Muscle layer of duodenum (tissue), 2 donors: ENCODE measurements at regions not wholly inside any gene's neighbourhood (a gene's known extent, or its start where the extent isn't known, plus 50 kb on each side); places are given as distances from the start of the nearest gene placed in this dataset.
A peak's percentile ranks its signal among the peaks of the same experiment; 100 is the strongest.

Experiments
- H3K27ac ChIP-seq: one replicate; pipeline ENCODE4 v1.7.0; 2013; ENCODE audit warnings: mild to moderate bottlenecking, low read length
- H3K27me3 ChIP-seq: one replicate; pipeline ENCODE4 v1.7.0; 2013; ENCODE audit warnings: low read depth, mild to moderate bottlenecking, control low read depth, low read length
- H3K36me3 ChIP-seq, 2 donors: one replicate each; pipeline ENCODE4 v1.7.0; 2013; ENCODE audit warnings: low read length in 2 of 2, control low read depth in 1 of 2, mild to moderate bottlenecking in 1 of 2; ENCODE audit not compliant: insufficient read depth in 2 of 2, control insufficient read depth in 1 of 2
- H3K4me1 ChIP-seq, 2 donors: one replicate each; pipeline ENCODE4 v1.7.0; 2013; ENCODE audit warnings: low read length in 2 of 2, mild to moderate bottlenecking in 2 of 2, control low read depth in 1 of 2, moderate library complexity in 1 of 2; ENCODE audit not compliant: insufficient read depth in 2 of 2, control insufficient read depth in 1 of 2
- H3K4me3 ChIP-seq, 2 donors: one replicate each; pipeline ENCODE4 v1.7.0; 2013; ENCODE audit warnings: low read length in 2 of 2, low read depth in 1 of 2, mild to moderate bottlenecking in 1 of 2
- H3K9me3 ChIP-seq, 2 donors: one replicate each; pipeline ENCODE4 v1.7.0; 2013; ENCODE audit warnings: low read length in 2 of 2, control low read depth in 1 of 2, mild to moderate bottlenecking in 1 of 2; ENCODE audit not compliant: control insufficient read depth in 1 of 2
- donor health status: healthy.

GRCh38 chr1:87665151-87665550, 336.5 kb downstream of the LMO4 start:
- no peaks in the 10 kb centered on the region for H3K27me3 ChIP-seq
- no peak overlapping the region for H3K4me3 ChIP-seq
- H3K36me3 ChIP-seq = no peaks in the 10 kb centered on the region
- H3K4me1 ChIP-seq = no peaks in the 10 kb centered on the region
- H3K9me3 ChIP-seq = peaks cover 0 to 3% of the 10 kb centered on the region in 2 donors
- H3K27ac ChIP-seq = no peak overlapping the region

- no peaks in the 10 kb centered on the region for H3K4me1 ChIP-seq
- no peaks in the 10 kb centered on the region for H3K9me3 ChIP-seq
- no peaks in the 10 kb centered on the region for H3K36me3 ChIP-seq
- H3K27me3 ChIP-seq = no peaks in the 10 kb centered on the region
- H3K27ac ChIP-seq = no peak overlapping the region
- no peak overlapping the region for H3K4me3 ChIP-seq
These were observed 338.0 kb downstream of the LMO4 start for GRCh38 chr1:87666681-87667080.

GRCh38 chr1:87669674-87670073, 341.0 kb downstream of the LMO4 start:
- no peaks in the 10 kb centered on the region for H3K36me3 ChIP-seq
- no peak overlapping the region for H3K27ac ChIP-seq
- no peak overlapping the region for H3K4me3 ChIP-seq
- H3K9me3 ChIP-seq = no peaks in the 10 kb centered on the region
- no peaks in the 10 kb centered on the region for H3K4me1 ChIP-seq
- H3K27me3 ChIP-seq = no peaks in the 10 kb centered on the region

GRCh38 chr1:87673309-87673708, 344.6 kb downstream of the LMO4 start:
- Histone ChIP-seq H3K36me3 (no peaks in the 10 kb centered on the region), H3K4me1 (no peaks in the 10 kb centered on the region), H3K9me3 (no peaks in the 10 kb centered on the region), H3K4me3 (no peak overlapping the region), H3K27ac (no peak overlapping the region), H3K27me3 (no peaks in the 10 kb centered on the region)

- no peaks in the 10 kb centered on the region for H3K36me3 ChIP-seq
- H3K9me3 ChIP-seq = no peaks in the 10 kb centered on the region
- H3K27me3 ChIP-seq = no peaks in the 10 kb centered on the region
- no peak overlapping the region for H3K4me3 ChIP-seq
- no peaks in the 10 kb centered on the region for H3K4me1 ChIP-seq
- H3K27ac ChIP-seq = no peak overlapping the region
These were observed 345.1 kb downstream of the LMO4 start for GRCh38 chr1:87673748-87674147.

GRCh38 chr1:87674791-87675190, 346.1 kb downstream of the LMO4 start:
- H3K27me3 ChIP-seq = no peaks in the 10 kb centered on the region
- no peak overlapping the region for H3K4me3 ChIP-seq
- no peak overlapping the region for H3K27ac ChIP-seq
- H3K9me3 ChIP-seq = no peaks in the 10 kb centered on the region
- no peaks in the 10 kb centered on the region for H3K36me3 ChIP-seq
- H3K4me1 ChIP-seq = no peaks in the 10 kb centered on the region

GRCh38 chr1:87678266-87678665, 349.6 kb downstream of the LMO4 start:
- Histone ChIP-seq H3K4me3 (no peak overlapping the region), H3K27ac (no peak overlapping the region), H3K36me3 (no peaks in the 10 kb centered on the region), H3K27me3 (no peaks in the 10 kb centered on the region), H3K9me3 (no peaks in the 10 kb centered on the region), H3K4me1 (peaks cover 0 to 1% of the 10 kb centered on the region in 2 donors)

- Histone ChIP-seq H3K27ac (no peak overlapping the region), H3K4me3 (no peak overlapping the region), H3K9me3 (no peaks in the 10 kb centered on the region), H3K36me3 (no peaks in the 10 kb centered on the region), H3K4me1 (peaks cover 5 to 18% of the 10 kb centered on the region in 2 donors), H3K27me3 (no peaks in the 10 kb centered on the region)
These were observed 353.9 kb downstream of the LMO4 start for GRCh38 chr1:87682565-87682964.

GRCh38 chr1:87683196-87683956, 354.7 kb downstream of the LMO4 start:
- H3K27ac ChIP-seq = peak overlapping the region; percentile 87
- H3K4me3 ChIP-seq = peak overlapping the region; percentile 67 to 83
- no peaks in the 10 kb centered on the region for H3K27me3 ChIP-seq
- H3K36me3 ChIP-seq = no peaks in the 10 kb centered on the region
- H3K9me3 ChIP-seq = no peaks in the 10 kb centered on the region
- peaks cover 5 to 18% of the 10 kb centered on the region in 2 donors for H3K4me1 ChIP-seq

- Histone ChIP-seq H3K4me1 (peaks cover 5 to 18% of the 10 kb centered on the region in 2 donors), H3K36me3 (no peaks in the 10 kb centered on the region), H3K27ac (peak overlapping the region; percentile 87), H3K27me3 (no peaks in the 10 kb centered on the region), H3K4me3 (peak overlapping the region; percentile 67 to 83), H3K9me3 (no peaks in the 10 kb centered on the region)
These were observed 355.5 kb downstream of the LMO4 start for GRCh38 chr1:87684194-87684593.

- peaks cover 5 to 18% of the 10 kb centered on the region in 2 donors for H3K4me1 ChIP-seq
- no peaks in the 10 kb centered on the region for H3K27me3 ChIP-seq
- H3K27ac ChIP-seq = peak overlapping the region; percentile 87
- no peaks in the 10 kb centered on the region for H3K36me3 ChIP-seq
- H3K4me3 ChIP-seq = peak overlapping the region; percentile 67 to 83
- no peaks in the 10 kb centered on the region for H3K9me3 ChIP-seq
These were observed 356.1 kb downstream of the LMO4 start for GRCh38 chr1:87684713-87685205.
